ENCODE measurements at regions not wholly inside any gene's neighbourhood (a gene's known extent, or its start where the extent isn't known, plus 50 kb on each side); places are given as distances from the start of the nearest gene placed in this dataset.

DNA sequence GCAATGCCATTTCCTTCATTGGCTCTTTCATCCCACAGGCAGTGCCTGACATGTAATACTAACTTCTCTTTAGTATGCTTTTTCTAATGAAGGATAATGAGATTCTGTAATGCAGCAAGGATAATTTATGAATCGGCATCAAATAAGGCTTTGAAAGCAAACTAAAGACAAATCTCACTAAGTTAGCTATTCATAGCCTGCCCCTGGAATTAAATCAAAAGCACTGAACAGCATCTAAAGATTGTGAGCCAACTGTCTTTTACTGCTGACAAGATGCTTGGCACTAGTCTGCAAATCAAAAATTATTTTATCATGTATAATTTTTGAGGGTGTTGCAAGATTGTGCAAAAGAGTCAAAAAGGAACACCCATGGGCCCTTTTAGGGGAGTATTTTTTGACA is 265.0 kb downstream of the CASP12 start:
- TF ChIP-seq, protein P1, sequence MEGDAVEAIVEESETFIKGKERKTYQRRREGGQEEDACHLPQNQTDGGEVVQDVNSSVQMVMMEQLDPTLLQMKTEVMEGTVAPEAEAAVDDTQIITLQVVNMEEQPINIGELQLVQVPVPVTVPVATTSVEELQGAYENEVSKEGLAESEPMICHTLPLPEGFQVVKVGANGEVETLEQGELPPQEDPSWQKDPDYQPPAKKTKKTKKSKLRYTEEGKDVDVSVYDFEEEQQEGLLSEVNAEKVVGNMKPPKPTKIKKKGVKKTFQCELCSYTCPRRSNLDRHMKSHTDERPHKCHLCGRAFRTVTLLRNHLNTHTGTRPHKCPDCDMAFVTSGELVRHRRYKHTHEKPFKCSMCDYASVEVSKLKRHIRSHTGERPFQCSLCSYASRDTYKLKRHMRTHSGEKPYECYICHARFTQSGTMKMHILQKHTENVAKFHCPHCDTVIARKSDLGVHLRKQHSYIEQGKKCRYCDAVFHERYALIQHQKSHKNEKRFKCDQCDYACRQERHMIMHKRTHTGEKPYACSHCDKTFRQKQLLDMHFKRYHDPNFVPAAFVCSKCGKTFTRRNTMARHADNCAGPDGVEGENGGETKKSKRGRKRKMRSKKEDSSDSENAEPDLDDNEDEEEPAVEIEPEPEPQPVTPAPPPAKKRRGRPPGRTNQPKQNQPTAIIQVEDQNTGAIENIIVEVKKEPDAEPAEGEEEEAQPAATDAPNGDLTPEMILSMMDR (IDR thresholded peaks at IDR 0.05; ENCODE audit: low read depth, low read length), result no peak
- TF ChIP-seq EZH2phosphoT487 (IDR thresholded peaks at IDR 0.05; ENCODE audit: low read depth), result no peak

All from OCI-LY3 (cell line).